Panc1 (cell line): ENCODE measurements at regions not wholly inside any gene's neighbourhood (a gene's known extent, or its start where the extent isn't known, plus 50 kb on each side); places are given as distances from the start of the nearest gene placed in this dataset.

ENCODE experiments used
- ATAC-seq: fragments of 200-7000 bp; cut with Tn5 transposase; 2 replicates; pipeline ENCODE4 v1.9.1; 2020; ENCODE audit warnings: mild to moderate bottlenecking, moderate library complexity
- BruUV-seq: library from RNA; stranded (reverse); fragments of 400-500 nt; replicated peaks from 2 replicates; lab custom pipeline; 2021; lab: Mats Ljungman, UMichigan
- CTCF ChIA-PET: fragments of 300-600 bp; sonication (Branson Sonifier 250); formaldehyde crosslinking; loops from one replicate; lab custom pipeline; 2022; ENCODE audit warnings: antibody characterized with exemption; lab: Charles Lee
- POLR2A ChIA-PET: fragments of 300-600 bp; sonication (Branson Sonifier 250); formaldehyde crosslinking; loops from one replicate; lab custom pipeline; 2022; ENCODE audit warnings: antibody characterized with exemption; lab: Charles Lee
- DNase-seq: peaks from one replicate; pipeline ENCODE4 v3.0.0-alpha.2; 2010; ENCODE audit warnings: low read depth, low spot score
- H3K27ac ChIP-seq: 2 replicates; pipeline ENCODE4 v1.5.1; 2011; ENCODE audit warnings: mild to moderate bottlenecking, low read length, inconsistent platforms
- H3K27me3 ChIP-seq: fragments of 200-500 bp; sonication (Bioruptor generic); 2 replicates; pipeline ENCODE4 v1.6.0; 2014; ENCODE audit warnings: low read length, inconsistent platforms; ENCODE audit not compliant: control insufficient read depth, insufficient read depth
- H3K36me3 ChIP-seq: fragments of 200-500 bp; sonication (Bioruptor generic); 2 replicates; pipeline ENCODE4 v1.5.1; 2014; ENCODE audit warnings: inconsistent platforms, mild to moderate bottlenecking, low read length, moderate library complexity; ENCODE audit not compliant: control insufficient read depth, insufficient read depth
- H3K4me1 ChIP-seq: 2 replicates; pipeline ENCODE4 v1.5.1; 2011; ENCODE audit warnings: inconsistent platforms, mild to moderate bottlenecking, low read length, moderate library complexity; ENCODE audit not compliant: control insufficient read depth, insufficient read depth
- H3K4me3 ChIP-seq, 2 experiments: 2 replicates each; pipeline ENCODE4 v1.5.1; 2011 to 2012; ENCODE audit warnings: low read depth in 2 of 2, low read length in 2 of 2, mild to moderate bottlenecking in 2 of 2, inconsistent platforms in 1 of 2, moderate library complexity in 1 of 2
- H3K9me3 ChIP-seq: fragments of 200-500 bp; sonication (Bioruptor generic); 2 replicates; pipeline ENCODE4 v1.5.1; 2014; ENCODE audit warnings: low read depth, mild to moderate bottlenecking, inconsistent platforms, low read length, moderate library complexity; ENCODE audit not compliant: control insufficient read depth, insufficient read depth
- POLR2AphosphoS5 ChIP-seq: IDR thresholded peaks from 2 replicates; pipeline ENCODE4 v1.6.1; 2012; ENCODE audit warnings: mild to moderate bottlenecking, low read depth, low read length, moderate library complexity
- SIN3A ChIP-seq: IDR thresholded peaks from 2 replicates; pipeline ENCODE4 v1.6.1; 2012; ENCODE audit warnings: low read depth, mild to moderate bottlenecking, low read length, moderate library complexity, borderline replicate concordance; ENCODE audit not compliant: insufficient read depth
- TCF7L2 ChIP-seq: IDR thresholded peaks from 2 replicates; pipeline ENCODE4 v1.6.1; 2011; ENCODE audit warnings: mild to moderate bottlenecking, low read depth, low read length, inconsistent platforms
- in situ Hi-C: cut with HindIII; loops from 2 replicates; pipeline ENCODE4 v1.10.0; 2016; ENCODE audit warnings: low sequenced_read_pairs, low pct_unique_long_range_greater_than_20kb
- intact Hi-C: fragments of 100-400 bp; cut with micrococcal nuclease; formaldehyde crosslinking; loops from one replicate; pipeline ENCODE4 v1.10.0; 2022; ENCODE audit not compliant: unreplicated experiment
- TF ChIP-seq, protein P1 (sequence below), 2 experiments: IDR thresholded peaks; 2 replicates each; pipeline ENCODE4 v1.6.1; 2011 to 2012; ENCODE audit warnings: low read depth in 2 of 2, control low read depth in 1 of 2, low read length in 1 of 2, mild to moderate bottlenecking in 1 of 2, moderate library complexity in 1 of 2; ENCODE audit not compliant: insufficient read depth in 1 of 2
- TF ChIP-seq, protein P2 (sequence below): fragments of 450-650 bp; IDR thresholded peaks from 2 replicates; pipeline ENCODE4 v1.5.1; 2017; ENCODE audit warnings: mild to moderate bottlenecking

DNA sequence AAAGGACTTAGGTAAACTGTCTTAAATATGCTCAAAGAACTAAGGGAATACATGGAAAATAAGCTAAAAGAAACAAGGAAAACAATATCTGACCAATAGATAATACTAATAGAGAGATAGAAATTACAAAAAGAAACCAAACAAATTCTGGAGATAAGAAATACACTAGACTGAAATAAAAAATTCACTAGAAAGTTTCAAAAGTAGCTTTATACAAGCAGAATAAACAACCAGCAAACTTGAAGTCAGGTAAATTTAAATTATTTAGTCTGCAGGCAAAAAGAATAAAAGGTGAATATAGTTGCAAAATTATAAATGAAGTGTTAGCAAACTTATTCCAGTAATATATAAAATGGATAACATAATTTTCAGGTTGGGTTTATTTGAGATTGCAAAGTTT lies 760.9 kb upstream of the INTU start:
- H3K27me3 ChIP-seq: no peaks in the 10 kb centered on the region
- in situ Hi-C loops (no loop called here), intact Hi-C loops (no loop called here)
- BruUV-seq: no TSS peak
- ATAC-seq (no peak), DNase-seq (no peak)
- H3K36me3 ChIP-seq: no peaks in the 10 kb centered on the region
- CTCF ChIA-PET: no interaction called here
- H3K4me1 ChIP-seq: no peaks in the 10 kb centered on the region
- no peaks in the 10 kb centered on the region for H3K9me3 ChIP-seq
- TF ChIP-seq SIN3A: no peak
- TF ChIP-seq, protein P1, sequence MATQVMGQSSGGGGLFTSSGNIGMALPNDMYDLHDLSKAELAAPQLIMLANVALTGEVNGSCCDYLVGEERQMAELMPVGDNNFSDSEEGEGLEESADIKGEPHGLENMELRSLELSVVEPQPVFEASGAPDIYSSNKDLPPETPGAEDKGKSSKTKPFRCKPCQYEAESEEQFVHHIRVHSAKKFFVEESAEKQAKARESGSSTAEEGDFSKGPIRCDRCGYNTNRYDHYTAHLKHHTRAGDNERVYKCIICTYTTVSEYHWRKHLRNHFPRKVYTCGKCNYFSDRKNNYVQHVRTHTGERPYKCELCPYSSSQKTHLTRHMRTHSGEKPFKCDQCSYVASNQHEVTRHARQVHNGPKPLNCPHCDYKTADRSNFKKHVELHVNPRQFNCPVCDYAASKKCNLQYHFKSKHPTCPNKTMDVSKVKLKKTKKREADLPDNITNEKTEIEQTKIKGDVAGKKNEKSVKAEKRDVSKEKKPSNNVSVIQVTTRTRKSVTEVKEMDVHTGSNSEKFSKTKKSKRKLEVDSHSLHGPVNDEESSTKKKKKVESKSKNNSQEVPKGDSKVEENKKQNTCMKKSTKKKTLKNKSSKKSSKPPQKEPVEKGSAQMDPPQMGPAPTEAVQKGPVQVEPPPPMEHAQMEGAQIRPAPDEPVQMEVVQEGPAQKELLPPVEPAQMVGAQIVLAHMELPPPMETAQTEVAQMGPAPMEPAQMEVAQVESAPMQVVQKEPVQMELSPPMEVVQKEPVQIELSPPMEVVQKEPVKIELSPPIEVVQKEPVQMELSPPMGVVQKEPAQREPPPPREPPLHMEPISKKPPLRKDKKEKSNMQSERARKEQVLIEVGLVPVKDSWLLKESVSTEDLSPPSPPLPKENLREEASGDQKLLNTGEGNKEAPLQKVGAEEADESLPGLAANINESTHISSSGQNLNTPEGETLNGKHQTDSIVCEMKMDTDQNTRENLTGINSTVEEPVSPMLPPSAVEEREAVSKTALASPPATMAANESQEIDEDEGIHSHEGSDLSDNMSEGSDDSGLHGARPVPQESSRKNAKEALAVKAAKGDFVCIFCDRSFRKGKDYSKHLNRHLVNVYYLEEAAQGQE (IDR thresholded peaks at IDR 0.05; ENCODE audit: insufficient read depth in 1 of 2, low read depth in 2 of 2, low read length in 1 of 2): no peak
- no peak for TF ChIP-seq TCF7L2
- no peak for TF ChIP-seq POLR2AphosphoS5
- TF ChIP-seq, protein P2, sequence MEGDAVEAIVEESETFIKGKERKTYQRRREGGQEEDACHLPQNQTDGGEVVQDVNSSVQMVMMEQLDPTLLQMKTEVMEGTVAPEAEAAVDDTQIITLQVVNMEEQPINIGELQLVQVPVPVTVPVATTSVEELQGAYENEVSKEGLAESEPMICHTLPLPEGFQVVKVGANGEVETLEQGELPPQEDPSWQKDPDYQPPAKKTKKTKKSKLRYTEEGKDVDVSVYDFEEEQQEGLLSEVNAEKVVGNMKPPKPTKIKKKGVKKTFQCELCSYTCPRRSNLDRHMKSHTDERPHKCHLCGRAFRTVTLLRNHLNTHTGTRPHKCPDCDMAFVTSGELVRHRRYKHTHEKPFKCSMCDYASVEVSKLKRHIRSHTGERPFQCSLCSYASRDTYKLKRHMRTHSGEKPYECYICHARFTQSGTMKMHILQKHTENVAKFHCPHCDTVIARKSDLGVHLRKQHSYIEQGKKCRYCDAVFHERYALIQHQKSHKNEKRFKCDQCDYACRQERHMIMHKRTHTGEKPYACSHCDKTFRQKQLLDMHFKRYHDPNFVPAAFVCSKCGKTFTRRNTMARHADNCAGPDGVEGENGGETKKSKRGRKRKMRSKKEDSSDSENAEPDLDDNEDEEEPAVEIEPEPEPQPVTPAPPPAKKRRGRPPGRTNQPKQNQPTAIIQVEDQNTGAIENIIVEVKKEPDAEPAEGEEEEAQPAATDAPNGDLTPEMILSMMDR: no peak
- POLR2A ChIA-PET: no interaction called here
- H3K4me3 ChIP-seq: no peak overlapping the region
- no peak overlapping the region for H3K27ac ChIP-seq

DNA sequence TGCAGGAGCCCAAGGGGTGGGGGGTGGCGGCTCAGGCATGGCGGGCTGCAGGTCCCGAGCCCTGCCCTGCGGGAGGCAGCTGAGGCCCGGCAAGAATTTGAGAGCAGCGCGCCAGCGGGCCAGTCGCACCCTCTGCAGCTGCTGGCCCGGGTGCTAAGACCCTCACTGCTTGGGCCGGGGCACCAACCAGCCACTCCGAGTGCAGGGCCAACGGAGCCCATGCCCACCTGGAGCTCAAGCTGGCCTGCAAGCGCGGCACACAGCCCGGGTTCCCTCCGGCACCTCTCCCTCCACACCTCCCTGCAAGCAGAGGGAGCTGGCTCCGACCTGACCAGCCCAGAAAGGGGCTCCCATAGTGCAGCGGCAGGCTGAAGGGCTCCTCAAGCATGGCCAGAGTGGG lies 758.2 kb upstream of the INTU start:
- H3K4me3 ChIP-seq: no peak overlapping the region
- H3K4me1 ChIP-seq: no peaks in the 10 kb centered on the region
- POLR2A ChIA-PET: no interaction called here
- ATAC-seq (no peak), DNase-seq (no peak)
- no peak overlapping the region for H3K27ac ChIP-seq
- no peaks in the 10 kb centered on the region for H3K9me3 ChIP-seq
- H3K36me3 ChIP-seq: no peaks in the 10 kb centered on the region
- in situ Hi-C loops (no loop called here), intact Hi-C loops (no loop called here)
- CTCF ChIA-PET: no interaction called here
- TF ChIP-seq POLR2AphosphoS5 (no peak), SIN3A (no peak)
- BruUV-seq: no TSS peak
- H3K27me3 ChIP-seq: no peaks in the 10 kb centered on the region

DNA sequence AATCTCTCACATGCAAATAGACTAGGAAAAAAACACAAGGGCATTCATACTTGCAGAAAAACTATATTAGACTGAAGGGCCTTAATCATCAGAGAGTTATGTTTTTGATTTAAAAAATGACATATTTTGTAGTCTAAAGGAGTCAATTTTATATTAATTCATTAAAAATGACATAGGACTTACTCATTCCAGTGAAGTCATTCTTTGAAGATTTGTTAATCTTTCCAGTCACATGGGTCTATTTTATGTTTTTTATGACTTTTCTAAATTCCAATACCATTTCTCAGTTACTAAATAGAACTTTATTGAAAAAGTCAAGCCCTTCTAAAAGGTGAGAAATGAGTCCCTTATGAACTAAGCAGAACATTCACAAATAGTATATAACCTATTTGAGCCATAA lies 743.8 kb upstream of the INTU start:
- CTCF ChIA-PET: interaction anchor here (0.6 kb wide), 1 partner anchor 33 kb away, joined by 3 read pairs; no protein-coding TSS in a partner anchor
- no TSS peak for BruUV-seq
- Histone ChIP-seq H3K4me1 (no peaks in the 10 kb centered on the region), H3K9me3 (no peaks in the 10 kb centered on the region), H3K4me3 (no peak overlapping the region), H3K27ac (no peak overlapping the region), H3K36me3 (no peaks in the 10 kb centered on the region), H3K27me3 (no peaks in the 10 kb centered on the region)
- intact Hi-C loops: no loop called here
- POLR2A ChIA-PET: no interaction called here
- no peak for ATAC-seq
- no peak for DNase-seq
- in situ Hi-C loops: no loop called here
- TF ChIP-seq TCF7L2: no peak
- no peak for TF ChIP-seq POLR2AphosphoS5
- TF ChIP-seq, protein P1 (IDR thresholded peaks at IDR 0.05; ENCODE audit: insufficient read depth in 1 of 2, low read depth in 2 of 2, low read length in 1 of 2): no peak
- TF ChIP-seq, protein P2: no peak
- no peak for TF ChIP-seq SIN3A
